GM18498 (cell line): ENCODE measurements at regions not wholly inside any gene's neighbourhood (a gene's known extent, or its start where the extent isn't known, plus 50 kb on each side); places are given as distances from the start of the nearest gene placed in this dataset.
A peak's percentile ranks its signal among the peaks of the same experiment; 100 is the strongest.

ENCODE experiments used
- ATAC-seq: cut with Tn5 transposase; IDR thresholded peaks from one replicate; pipeline ENCODE4 v1.9.1; 2021; ENCODE audit warnings: mild to moderate bottlenecking, moderate library complexity; ENCODE audit not compliant: unreplicated experiment

DNA sequence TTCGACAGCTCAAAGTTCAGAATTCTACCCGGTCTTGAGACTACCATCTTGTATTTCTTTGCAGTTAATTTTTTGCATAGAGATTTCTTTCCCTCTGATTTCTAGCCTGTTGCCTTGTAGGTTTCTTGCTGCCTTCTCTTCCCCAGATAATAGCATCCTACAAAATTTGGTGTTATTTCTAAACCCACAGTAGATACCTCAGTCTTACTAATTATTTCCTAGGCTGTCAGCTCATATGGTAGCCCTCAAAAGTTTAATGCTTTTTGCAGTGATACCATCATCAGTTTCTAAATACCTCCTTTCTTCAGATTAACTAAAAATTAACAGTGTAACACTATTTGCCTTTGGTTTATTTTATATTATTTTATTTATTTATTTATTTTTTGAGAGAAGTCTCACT, 61.9 kb upstream of the TMPO start:
- no peak for ATAC-seq

DNA sequence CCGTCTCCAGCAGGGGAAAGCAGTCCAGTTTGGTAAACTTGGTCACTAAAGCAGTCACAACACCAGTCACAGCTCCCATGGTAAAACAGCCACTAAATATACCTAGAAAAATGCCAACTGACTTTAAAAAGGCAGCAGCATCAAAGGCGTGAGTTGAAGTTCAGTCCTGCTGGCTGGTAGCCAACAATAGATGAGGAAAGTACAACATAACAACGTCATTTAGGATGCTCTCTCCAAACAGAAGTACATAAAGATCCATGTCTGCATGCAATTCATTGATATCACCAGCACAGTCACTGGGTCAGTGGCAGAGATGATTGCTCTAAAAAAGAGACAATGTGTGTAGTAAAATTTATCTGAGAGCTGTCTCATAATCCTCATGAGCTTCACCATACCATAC, 59.3 kb upstream of the TMPO start:
- no peak for ATAC-seq

DNA sequence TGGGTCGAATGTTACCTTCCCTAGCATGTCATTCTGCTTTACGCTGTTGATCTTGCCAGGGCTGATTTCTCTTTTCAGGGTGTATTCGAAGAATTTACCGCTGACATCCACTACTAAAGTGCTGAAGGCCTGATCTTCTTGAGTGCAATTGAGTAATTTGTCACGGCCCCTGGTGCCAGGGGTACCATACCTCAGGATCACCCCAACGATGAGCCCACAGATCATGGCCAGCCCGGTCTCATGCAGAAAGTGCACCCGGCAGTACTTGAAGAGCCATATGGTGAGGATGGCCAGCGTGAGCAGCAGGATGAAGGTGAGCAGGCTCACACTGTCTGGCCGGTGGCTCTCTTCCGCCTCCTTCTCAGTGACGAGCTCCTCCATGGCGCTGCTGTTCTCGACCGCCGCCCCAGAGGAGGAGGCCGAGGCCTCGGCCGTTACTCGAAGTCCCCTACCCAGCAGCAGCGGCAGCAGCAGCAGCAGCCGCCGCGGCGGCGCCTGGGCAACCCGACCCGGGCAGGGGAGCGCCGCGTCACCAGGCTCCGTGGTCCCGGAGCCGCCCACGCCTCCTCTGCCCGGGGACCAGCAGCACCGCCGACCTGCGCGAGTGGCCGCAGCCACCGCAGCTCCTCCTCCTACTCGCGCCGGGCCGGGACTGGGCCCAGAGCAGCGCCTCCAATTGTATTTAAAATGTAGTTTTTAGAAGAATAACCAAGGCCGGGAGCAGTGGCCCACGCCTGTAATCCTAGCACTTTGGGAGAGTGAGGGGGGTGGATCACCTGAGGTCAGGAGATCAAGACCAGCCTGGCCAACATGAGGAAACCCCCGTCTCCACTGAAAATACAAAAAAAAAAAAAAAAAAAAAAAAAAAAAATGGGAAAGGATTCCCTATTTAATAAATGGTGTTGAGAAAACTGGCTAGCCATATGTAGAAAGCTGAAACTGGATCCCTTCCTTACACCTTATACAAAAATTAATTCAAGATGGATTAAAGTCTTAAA, 58.5 kb upstream of the TMPO start:
- peak; percentile 85 for ATAC-seq

DNA sequence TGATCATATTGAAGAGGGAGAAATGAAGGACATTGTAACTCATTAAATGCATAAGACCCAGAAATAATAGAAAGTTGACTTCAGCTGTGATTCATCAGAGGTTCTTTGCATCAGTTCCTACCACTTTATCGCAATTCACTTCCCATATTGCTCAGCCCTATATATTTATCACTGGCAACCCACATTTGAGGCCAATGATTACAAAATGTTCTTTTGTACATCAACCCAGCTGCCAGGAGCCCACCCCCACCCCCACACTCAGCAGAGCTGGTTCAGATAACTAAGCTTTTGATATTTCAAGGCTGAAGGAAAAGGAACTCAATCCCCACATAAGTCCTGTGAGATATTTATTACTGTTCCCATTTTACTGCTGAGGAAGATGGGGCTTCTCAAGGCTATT, 51.2 kb upstream of the TMPO start:
- ATAC-seq: no peak

DNA sequence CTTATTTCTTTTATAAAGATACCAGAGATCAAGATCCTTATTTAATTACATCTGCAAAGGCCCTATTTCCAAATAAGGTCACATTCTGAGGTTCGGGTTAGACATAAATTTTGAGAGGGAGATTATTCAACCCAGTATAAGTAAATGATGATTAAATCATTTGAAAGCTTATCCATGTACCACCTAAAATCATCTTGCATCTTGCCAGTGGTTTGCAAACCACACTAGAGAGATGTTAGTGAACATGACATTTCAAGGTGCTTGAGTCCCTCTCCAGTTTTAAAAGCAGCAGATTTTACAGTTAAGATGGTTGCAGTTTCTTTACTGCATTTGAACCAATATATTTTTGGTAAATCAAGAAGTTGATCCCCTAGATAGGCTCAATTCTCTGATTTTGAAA, 49.9 kb upstream of the TMPO start:
- no peak for ATAC-seq
